Peyer's patch (tissue), 4 donors: ENCODE measurements at regions not wholly inside any gene's neighbourhood (a gene's known extent, or its start where the extent isn't known, plus 50 kb on each side); places are given as distances from the start of the nearest gene placed in this dataset.

Experiments used
- CTCF ChIP-seq, 6 experiments: fragments of 450-650 bp in 4 of 6; fragments of 200-600 bp in 2 of 6; sonication (generic) in 1 of 6; IDR thresholded peaks; one replicate each; pipeline ENCODE4 v1.5.1; 2017 to 2019; ENCODE audit warnings: antibody characterized with exemption in 6 of 6, mild to moderate bottlenecking in 3 of 6, moderate library complexity in 1 of 6
- POLR2A ChIP-seq, 2 donors: fragments of 450-650 bp; IDR thresholded peaks; one replicate each; pipeline ENCODE4 v1.5.1; 2017; ENCODE audit warnings: antibody characterized with exemption in 2 of 2, mild to moderate bottlenecking in 2 of 2, moderate library complexity in 2 of 2

- TF ChIP-seq CTCF (IDR thresholded peaks at IDR 0.05) (no peak), POLR2A (IDR thresholded peaks at IDR 0.05) (no peak)
Observed at GRCh38 chr16:49213594-49213993, 68.0 kb downstream of the CBLN1 start.
